SHP77 (cell line): ENCODE measurements at regions not wholly inside any gene's neighbourhood (a gene's known extent, or its start where the extent isn't known, plus 50 kb on each side); places are given as distances from the start of the nearest gene placed in this dataset.
"Not testable (repeated sequence)": the region's sequence is repeated elsewhere in the genome, so short reads cannot be mapped to it uniquely, and the experiment has no call there.

Source experiments
- DNase-seq, 2 experiments: peaks; one replicate each; lab custom pipeline; 2025; lab: John Stamatoyannopoulos, UW

DNA sequence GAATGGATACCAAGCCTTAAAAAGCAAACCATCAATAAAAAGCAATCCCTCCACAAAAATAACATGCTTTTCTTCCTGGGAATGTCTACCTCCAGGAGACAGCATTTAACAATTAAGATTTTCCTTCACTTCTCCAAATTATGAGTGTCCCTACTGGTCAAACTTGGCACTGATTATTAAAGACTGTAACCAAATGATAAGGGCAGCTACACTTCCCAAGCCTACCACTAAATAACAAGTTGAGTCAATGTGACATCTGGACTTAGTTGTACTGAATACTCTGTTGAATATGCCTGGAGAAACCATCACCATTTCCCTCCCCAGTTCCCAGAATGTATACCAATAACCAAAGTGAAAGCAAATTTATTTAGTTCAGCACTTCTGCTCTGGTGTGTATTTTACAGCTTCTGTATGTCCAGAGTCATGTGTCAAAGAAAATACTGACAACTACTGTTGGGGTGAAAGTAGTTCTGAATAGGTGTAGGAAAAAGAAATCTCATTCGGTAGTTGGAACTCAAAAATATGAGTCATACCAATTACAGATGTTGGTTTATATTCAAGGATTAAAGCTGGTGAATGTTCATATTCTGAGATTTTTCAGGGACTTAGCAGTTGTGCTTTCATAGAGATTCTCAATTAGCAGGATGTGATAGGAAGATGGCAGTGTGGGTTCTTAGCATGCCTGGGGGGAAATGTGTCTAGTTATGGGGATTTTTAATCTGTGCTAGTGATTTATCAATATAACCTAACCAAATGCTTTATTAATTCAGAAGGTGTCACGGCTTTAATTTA is 1291.6 kb upstream of the GYPC start:
- no peak for DNase-seq

DNA sequence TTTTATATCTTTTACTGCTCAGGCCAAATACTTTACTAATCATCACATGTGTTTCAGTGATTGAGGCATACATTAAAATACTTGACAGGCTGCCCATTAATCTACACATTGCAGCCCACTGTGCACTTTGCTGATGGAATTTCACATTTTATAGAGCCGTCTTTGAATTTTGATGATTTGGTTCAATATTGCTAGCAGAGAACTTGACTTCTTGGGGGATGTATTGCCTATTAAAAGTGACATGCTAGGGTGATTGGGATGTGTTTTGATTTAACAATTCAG is 1291.0 kb upstream of the GYPC start:
- DNase-seq: no peak

DNA sequence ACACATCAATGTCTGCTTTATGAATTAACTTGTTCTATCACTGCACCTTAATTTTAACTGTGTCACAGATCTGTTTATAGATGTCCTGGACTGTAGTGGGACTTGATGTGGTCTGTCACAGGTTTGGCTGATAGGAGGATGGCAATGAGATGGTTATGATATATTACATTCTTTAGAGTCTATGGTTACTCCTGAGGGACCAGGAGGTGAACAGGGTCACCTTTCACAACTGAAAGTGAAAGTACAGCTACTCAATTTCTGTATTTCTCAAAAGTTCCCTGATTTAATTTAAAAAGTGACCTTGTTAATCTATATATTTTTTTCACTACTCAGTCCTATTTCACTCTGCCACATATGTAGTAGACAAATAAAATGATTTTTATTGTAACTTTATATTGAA is 1284.1 kb upstream of the GYPC start:
- no peak for DNase-seq

DNA sequence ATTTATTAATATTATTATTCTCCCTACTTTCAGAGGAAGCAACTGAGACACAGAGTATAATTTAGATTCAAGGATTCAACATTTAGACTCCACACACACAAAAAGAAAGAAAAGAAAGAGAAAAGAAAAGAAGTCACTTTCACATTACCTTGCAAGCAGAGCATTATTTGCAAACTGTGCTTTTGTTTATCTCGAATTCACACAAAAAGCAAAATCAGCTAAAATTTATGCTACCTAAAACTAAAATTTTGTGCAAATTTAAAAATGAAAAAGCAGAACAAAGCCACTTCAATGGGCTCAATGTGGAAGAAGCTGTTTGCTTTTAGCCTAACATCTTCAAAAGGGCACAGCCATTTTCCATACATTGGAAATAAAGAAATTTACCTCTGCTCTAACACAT is 1282.7 kb upstream of the GYPC start:
- DNase-seq: no peak

DNA sequence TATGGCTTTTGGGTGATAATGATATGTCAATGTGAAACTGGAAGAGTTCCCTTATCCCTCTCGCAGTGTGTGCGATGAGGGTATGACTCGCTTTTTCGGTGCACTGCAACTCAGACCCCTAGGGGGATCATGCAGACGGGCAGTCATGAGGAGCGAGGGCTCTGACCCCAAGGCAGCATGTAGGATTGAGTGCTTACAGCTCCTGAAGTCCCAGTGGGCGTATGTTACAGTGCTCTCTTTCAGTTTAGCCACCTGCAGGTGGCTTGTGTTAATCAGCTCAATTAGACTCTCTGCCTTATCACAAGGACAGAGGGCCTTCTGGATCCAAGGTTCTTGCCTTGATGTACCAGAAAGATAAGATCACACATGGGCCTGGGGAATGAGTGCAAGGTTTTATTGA is 1269.9 kb upstream of the GYPC start:
- DNase-seq: no peak

DNA sequence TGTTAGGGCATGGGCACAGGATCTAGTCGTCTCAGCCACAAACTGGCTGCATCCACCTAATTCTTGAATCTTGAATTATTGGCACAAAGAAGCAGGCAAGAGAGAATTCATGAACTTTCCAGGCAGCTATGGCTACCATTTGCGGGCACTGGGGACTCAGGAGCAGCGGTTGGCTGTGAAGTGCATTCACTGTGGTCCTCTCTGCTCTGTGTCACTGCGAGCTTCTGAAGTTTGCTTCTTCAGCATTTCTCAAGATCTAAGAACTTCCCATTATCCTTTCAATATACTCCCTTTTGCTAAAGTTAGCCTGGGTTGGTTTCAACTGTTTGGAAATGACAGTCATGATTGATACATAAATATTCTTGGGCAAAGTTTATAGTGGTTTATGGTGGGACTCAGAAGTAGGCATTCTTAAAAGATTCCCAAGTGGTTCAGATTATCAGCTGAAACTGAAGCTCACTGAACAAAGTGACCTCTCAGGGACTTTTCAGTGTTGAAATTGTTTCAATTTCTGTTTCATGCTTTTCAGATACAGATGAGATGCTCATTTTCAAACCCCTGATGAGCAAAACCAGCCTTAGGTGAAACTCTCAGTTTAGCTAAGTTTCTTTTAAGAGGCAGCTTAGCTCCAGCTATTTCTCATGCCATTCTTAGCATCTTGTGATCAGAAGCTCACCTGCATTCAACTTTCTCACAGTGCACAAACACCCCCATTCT is 1258.3 kb upstream of the GYPC start:
- DNase-seq: no peak

DNA sequence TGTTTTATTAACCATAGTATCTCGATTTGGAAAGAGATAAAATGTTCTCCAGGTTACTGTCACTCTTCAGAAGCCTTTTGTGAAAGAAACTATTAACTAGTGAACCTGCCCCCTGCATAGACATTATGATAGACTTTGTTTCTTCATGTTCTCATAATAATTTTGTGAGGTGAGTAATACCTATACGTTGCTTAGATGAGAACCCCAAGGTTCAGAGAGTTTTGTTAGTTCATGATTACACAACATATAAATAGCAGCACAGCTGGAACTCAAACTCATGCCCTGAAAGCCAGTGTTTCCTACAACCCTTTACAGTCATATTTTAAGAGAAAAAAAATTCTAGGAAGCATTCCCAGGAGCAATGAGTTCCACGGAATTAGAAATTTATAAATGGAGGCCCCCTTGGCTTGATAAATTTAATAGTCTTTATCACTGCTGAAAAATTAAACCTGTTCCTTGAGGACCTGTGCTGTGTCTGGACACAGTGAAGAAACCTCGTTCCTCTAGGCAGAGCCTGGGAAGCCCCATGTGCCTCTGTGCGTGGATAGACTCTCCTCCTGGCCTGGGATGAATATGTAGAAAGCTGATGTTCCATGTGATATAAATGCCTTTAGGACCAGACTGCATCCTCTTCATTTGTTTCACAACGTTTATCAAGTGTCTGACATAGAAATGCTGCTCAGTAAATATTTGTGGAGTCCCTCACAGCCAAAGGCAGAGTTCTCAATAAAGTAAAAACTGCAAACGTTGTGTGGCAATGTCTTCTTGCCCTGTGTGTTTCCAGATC is 1257.0 kb upstream of the GYPC start:
- no peak for DNase-seq

DNA sequence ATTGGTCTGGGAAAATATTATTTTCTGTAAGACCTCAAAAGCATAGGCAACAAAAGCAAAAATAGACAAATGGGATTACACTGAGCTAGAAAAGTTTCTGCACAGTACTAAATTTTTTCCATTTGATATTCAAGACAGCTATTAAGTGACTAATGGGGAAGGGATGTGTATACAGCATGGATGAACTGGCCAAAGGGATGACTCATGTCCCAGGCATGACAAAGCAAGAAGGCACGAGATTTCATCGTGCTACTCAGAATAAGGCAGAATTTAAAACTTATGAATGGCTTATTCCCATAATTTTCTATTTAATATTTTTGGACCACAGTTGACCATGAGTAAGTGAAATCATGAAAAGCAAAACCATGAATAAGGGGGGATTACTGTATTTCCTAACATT is 1250.1 kb upstream of the GYPC start:
- DNase-seq: no peak

DNA sequence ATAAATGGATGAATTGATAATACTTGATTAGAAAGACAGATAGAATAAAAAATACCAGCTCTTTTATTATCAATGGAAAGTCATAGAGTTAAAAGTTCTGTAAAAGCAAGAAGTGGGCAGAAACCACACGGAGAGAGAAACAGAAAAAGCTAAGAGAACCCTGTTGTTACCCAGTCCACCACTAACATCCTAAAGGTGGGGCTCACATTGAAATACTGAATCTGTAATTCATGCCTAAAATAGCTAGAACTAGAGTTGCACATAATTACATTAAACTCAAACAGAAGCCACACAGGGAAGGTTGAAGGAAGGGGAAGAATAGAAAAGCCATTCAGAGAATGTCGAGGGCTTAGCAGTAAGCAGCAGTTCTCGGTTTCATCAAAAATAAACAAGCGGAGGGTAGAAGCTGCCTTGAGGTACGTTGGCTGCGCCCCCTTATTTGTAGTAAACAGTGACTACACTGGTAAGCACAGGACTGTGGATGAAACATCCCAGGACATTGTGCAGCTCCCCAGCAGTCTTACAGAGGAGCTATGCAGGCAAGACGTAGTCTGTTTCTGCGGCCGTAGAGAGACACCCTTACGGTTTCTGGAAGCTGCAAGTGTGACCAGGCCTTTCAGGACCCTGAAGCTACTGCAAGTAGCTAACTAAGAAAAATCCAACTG is 1247.0 kb upstream of the GYPC start:
- DNase-seq: no peak

DNA sequence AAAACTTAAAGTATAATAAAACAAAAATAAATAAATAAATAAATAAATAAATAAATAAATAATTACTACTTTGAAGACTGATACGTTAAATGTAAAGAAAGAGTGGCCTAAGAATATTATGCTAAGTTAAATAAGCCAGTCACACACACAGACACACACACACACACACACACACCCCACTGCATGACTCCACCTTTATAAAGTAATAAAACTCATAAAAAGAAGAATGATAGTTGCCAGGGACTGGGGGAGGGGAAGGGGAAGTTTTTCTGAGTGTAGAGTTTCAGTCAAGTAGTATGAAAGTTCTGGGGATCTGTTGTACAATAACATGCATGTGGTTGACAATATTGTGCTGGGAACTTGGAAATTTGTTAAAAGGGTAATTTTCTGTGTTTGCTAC is 1237.5 kb upstream of the GYPC start:
- no peak for DNase-seq

DNA sequence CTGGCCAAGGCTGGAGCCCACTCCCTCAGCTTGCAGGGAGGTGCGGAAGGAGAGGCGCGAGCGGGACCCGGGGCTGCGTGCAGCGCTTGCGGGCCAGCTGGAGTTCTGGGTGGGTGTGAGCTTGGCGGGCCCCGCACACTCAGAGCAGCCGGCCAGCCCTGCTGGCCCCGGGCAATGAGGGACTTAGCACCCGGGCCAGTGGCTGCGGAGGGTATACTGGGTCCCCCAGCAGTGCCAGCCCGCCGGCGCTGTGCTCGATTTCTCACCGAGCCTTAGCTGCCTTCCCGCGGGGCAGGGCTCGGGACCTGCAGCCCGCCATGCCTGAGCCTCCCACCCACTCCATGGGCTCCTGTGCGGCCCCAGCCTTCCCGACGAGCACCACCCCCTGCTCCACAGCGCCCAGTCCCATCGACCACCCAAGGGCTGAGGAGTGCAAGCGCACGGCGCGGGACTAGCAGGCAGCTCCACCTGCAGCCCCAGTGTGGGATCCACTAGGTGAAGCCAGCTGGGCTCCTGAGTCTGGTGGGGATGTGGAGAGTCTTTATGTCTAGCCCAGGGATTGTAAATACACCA is 1233.7 kb upstream of the GYPC start:
- DNase-seq: not testable (repeated sequence)

DNA sequence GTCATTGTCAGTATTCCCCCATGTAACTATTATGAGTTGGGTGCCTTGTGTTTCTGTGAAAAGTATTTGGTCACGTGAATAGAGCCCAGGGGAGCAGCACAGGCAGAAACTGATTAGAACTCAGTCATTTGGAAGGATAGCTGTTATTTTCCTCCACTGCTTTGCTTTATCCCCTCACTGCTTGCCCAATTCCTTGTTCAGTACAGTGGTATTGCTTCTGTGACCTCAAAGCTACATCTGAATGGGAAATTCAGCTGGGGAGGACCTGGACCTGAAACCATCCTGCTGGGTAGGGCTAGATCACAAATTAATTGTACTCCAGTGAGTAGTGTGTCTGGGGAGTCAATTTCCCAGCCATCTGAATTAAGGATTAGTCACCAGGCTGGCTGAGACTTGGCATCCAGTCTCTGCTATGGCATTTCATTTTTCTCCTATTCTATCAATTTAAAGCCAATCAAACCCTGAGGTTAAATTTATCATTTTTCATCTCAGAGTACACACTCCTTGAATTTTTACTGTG is 1231.6 kb upstream of the GYPC start:
- DNase-seq: no peak

DNA sequence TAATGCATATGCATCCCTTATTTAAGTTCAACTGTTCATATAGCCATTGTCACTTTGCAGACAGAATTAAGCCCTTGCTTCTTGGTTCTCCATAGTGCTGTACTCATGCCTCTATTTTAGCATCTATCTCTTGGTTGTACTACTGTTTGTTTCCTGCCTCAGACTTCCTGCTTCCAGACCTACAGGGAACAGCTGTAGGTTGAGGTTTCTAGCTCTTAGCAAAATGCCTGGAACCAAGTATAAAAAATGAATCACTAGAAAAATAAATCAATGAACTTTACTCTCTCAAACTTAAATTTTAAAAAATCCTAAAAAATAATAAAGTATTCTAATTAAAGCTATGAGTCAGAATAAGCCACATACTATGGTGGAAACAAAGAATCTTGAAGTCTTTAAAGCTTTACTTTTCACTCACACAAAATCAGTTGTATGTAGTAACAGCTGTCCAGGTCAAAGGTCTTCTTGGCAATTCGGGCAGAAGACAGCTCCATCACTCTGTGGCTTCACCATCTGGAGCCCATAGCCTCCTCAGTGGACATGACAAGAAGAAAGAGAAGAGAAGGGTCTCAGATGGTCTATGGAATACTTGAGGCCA is 1228.1 kb upstream of the GYPC start:
- DNase-seq: no peak

DNA sequence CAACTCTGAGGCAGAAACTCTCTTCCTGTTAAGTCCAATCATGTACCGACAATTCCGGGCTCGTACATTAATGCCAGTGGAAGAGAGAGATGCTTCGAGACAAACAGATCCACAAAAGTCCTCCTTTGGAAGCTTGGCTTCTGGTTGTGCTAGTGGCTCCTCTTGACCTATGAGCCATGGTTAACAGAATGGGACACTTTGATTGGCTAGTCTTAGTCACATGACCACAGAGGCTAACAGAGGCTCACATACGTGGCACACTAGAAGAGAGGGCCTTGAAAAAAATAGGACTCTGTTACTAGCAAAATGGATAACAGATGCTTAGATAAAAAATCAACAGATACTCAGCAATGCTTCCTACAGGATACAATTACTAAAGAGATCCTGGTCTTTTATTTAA is 1211.9 kb upstream of the GYPC start:
- DNase-seq: no peak

DNA sequence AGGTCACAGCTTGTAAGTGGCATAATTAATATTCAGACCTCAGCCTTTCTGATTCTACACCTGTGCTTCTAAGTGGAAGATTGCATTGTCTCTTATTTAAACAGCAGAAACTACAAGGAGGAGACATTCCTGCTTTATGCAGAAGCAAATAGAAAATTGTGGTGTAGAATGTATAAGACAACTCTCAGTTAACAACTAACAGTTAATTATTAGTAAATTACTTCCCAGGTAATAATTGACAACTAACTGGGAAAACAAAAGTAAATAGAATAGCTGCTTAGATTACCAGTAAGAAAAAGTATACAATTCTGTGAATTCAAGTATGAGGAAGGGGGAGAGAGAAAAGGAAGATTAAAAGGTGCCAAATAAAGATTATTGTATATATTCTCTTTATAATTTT is 1210.5 kb upstream of the GYPC start:
- no peak for DNase-seq

DNA sequence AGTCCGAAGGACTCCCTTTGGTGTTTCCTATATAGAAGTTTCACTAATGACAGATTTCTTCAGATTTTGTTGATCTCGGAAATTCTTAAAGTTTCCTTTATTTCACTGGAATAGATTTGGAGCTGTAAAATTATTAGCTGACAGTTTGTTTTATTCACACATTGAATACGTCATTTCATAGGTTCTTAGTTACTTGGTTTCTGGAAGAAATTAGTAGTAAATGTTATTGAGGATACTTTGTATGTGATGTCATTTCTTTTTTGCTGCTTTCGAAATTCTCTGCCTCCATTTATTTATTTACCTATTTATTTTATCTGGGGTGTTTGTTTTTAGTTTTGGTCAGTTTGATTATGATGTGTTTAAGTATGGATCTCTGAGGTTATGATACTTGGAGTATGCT is 1205.9 kb upstream of the GYPC start:
- DNase-seq: no peak

DNA sequence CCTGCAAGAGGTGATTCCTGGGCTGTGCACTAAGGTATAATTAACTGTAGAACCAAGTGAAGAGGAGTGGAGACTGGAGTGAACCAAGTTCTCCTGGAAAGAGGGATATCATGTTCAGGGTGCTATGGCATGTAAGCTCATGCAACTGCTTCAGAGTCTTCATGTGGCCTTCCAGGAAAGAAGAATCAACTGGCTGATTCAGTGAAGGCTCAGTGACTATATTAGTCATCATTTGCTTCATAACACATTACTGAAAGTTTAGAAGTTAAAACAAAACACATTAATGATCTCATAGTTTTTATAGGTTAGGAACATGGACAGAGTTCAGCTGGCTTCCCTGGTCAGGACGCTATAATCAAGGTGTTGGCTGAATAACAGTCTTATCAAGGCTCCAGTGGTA is 1200.8 kb upstream of the GYPC start:
- DNase-seq: no peak

DNA sequence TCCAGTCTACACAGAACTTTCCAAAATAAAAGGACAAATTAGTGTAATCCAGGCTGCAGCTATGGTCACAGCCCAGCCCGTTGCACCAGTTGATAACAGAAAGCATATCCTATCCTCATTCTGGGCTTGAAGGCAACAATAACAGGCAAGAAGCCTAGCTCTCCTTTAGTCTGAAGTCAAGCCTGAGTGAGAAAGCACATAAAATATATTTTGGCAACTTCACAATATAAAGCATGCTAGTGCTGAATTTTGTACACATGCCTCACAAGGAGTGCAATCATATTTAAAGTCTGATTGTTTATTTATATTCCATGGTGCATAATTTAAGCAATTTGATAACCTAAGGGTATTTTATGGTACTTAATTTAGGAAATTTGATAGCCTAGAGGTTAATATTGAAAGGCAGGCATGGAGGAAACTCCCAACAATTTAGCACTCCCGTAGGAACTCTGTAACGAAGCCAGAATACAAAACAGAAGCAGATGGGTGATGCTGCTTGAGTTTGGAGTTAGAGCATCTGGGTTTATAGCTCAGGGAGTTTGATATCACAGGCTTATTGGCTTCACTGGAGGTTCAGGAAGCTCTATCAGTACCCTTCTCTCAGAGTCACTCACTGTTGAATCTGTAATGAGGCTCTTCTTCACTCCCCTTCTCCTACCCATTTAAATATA is 1199.1 kb upstream of the GYPC start:
- DNase-seq: no peak

DNA sequence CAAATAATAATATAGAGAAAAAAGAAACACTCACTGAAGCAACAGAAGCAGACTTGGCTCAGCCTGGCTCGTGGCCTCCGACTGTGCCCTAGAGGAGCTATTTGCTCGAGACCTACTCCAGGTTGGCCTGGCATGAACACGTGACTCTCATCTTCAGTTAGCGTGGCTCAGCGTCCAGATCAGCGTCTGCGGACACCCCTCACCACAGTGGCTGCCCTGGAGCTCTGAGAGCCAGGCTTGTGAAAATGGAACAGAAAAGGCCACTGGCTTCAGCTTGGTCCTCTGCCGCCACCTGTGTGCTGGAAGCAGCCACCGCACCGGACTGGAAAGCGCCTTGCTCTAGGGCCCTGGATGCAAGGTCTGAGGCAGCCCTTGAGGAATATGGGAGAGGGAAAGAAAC is 1184.0 kb upstream of the GYPC start:
- DNase-seq: peak; percentile 71 to 83

DNA sequence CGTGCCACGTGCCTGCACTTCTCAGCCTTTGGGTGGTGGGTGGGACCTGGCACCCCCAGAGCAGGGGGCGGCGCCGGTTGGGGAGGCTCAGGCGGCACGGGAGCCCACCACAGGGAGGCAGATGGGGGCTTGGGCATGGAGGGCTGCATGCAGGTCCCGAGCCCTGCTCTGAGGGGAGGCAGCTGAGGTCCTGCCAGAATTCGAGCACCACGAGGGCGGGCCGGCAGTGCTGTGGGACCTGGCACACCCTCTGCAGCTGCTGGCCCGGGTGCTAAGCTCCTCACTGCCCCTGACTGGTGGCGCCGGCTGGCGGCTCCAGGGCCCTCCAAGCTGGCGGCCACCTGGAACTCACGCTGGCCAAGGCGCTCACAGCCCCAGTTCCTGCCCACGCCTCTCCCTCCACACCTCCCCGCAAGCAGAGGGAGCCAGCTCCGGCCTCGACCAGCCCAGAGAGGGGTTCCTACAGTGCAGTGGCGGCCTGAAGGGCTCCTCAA is 1176.8 kb upstream of the GYPC start:
- no peak for DNase-seq

DNA sequence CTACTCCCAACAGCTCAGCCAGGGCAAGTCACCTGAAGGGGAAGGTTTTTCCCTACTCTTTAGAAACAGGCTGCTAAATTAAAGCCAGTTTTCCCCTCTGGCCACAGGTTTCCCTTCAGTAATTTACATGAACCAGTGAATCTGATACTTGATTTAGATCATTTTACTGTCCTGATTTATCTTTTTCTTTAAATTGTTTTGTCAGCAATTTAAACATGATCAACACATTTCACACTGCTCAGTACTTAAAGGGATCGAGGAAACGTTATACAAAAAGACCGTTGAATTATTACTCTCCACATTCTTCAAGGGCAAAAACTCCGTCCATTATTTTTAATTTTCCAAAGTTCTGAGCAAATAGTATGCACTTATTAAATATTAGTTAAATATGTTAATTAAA is 1165.7 kb upstream of the GYPC start:
- no peak for DNase-seq
